D721Med (cell line): ENCODE measurements at regions not wholly inside any gene's neighbourhood (a gene's known extent, or its start where the extent isn't known, plus 50 kb on each side); places are given as distances from the start of the nearest gene placed in this dataset.

Experiments
- DNase-seq: peaks from one replicate; pipeline ENCODE4 v3.0.0; 2011; ENCODE audit warnings: low spot score; ENCODE audit not compliant: insufficient read length
- FAIRE-seq: peaks from 2 replicates; lab custom pipeline; 2011; peaks lifted over from hg19 to GRCh38; lab: Jason Lieb, UNC
- TF ChIP-seq, protein P1 (sequence below): IDR thresholded peaks from 2 replicates; pipeline ENCODE4 v1.5.1; 2012; ENCODE audit warnings: mild to moderate bottlenecking, control low read depth; ENCODE audit not compliant: insufficient read depth; ENCODE audit errors: missing control alignments

DNA sequence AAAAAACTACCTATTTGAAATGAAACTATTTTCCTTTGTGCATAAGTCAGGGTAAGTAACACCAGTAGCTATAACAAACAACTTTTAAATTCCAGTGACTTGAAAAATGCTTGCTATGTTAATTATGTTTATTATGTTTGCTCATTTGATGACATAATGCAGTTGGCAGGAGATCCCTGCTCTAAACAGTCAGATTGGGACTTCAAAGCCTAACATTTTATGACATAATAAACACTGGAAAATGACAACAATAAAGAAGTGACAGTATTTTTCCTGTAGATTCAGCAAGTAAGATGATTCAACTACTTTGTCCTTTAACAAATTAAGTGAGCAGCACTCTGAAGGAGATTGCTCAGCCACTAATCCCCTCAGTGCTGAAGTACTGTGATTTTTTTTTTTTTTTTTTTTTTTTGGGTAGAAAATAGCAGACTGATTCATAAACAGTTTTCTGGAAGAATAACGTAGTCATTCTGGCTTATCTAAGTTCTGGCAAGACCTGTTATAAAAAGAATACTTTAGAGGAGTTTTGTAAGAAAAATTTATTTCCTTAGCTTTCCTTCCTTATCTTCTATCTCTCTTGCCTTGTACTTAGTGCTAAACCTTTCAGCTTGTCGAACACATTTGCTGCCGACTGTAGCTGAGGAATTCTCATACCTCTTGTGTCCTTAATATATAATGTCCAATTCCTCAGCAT is 207.2 kb downstream of the PTGER3 start:
- no peak for FAIRE-seq
- no peak for DNase-seq
- TF ChIP-seq, protein P1, sequence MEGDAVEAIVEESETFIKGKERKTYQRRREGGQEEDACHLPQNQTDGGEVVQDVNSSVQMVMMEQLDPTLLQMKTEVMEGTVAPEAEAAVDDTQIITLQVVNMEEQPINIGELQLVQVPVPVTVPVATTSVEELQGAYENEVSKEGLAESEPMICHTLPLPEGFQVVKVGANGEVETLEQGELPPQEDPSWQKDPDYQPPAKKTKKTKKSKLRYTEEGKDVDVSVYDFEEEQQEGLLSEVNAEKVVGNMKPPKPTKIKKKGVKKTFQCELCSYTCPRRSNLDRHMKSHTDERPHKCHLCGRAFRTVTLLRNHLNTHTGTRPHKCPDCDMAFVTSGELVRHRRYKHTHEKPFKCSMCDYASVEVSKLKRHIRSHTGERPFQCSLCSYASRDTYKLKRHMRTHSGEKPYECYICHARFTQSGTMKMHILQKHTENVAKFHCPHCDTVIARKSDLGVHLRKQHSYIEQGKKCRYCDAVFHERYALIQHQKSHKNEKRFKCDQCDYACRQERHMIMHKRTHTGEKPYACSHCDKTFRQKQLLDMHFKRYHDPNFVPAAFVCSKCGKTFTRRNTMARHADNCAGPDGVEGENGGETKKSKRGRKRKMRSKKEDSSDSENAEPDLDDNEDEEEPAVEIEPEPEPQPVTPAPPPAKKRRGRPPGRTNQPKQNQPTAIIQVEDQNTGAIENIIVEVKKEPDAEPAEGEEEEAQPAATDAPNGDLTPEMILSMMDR: no peak

DNA sequence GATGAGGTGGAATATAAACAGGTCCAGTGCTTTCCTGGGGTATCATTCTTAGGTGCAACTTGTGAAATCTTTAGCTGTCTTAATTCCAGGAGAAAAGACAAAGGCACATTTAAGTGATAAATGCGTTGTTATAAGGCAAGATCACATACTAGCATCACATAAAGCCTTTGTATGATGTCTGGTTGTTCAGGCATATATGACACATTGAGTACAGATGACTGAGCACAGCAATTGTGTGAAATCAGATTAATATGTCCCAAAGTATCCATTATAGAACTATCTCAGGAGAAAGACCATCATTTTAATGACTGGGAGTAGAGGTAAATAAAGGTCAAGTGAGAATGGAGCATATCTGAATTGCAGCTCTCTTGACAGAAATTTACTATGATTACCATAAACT is 205.1 kb downstream of the PTGER3 start:
- TF ChIP-seq, protein P1: no peak
- FAIRE-seq (no peak), DNase-seq (no peak)

DNA sequence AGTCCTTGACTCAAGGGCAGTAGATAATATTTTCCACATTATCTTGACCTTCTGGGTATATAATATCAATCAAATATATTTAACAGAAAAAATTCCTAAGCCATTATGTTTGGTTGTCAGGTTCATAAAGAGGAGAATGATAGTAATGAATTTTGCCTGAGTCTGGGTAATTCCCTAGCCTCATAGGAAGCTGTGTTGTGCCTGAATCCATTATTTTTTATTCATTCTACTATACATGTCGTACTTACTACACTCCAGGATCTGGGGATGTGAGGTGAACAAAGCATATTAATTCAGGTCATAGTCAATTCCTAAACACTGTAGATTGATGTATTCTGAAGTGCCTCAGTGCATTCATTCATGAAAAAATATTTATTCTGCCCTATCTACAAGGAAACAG is 204.2 kb downstream of the PTGER3 start:
- DNase-seq (no peak), FAIRE-seq (no peak)
- TF ChIP-seq, protein P1: no peak

DNA sequence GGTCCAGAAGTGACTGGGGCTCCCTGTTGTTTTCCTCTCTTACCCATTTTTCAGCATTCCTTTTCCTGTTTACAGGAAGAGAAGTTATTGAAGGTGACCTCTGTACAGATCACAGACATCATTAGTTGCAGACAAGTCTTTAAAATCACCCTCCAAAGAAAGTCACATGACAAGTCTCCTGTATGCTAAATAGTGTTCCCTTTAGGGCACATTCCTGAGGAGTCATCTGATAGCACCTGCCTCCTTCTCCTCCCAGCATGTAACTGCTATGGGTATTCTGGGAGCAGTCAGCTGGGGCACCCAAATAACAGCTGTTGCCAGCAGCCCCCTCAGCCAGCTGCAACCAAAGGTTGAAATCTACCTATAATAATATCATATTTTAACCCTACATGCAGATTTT is 200.6 kb downstream of the PTGER3 start:
- DNase-seq (no peak), FAIRE-seq (no peak)
- TF ChIP-seq, protein P1: no peak

DNA sequence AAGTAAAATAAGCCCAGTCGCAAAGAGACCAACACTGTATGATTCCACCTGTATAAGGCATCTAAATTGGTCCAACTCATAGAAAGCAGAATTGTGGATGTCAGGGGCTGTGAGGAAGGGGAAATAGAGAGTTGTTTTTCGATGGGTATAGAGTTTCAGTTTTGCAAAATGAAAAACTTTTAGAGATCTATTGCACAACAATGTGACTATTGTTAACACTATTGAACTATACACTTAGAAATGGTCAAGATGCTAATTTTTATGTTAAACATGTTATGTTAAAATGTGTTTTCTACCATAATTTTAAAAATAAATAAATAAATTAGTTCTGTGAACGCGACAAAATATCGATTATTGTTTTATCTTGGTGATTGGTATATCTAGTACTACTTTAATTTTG is 192.4 kb downstream of the PTGER3 start:
- no peak for FAIRE-seq
- TF ChIP-seq, protein P1: no peak

DNA sequence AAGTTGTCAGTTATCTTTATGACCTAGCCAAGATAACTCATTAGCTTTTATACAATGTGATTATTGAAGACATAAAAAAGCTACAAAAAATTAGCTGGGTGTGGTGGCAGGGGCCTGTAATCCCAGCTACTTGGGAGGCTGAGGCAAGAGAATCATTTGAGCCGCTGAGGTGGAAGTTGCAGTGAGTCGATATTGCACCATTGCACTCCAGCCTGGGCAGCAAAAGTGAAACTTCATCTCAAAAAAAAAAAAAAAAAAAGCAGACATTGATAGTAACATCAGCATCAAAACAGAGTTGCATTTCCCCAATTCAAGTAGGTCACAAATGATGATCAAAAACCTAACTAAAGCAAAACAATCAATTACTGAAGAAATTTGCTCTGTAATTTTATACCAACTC is 191.4 kb downstream of the PTGER3 start:
- FAIRE-seq: no peak
- TF ChIP-seq, protein P1: no peak
- no peak for DNase-seq

More for the DNA sequence above, 192.4 kb downstream of the PTGER3 start:
- no peak for DNase-seq

DNA sequence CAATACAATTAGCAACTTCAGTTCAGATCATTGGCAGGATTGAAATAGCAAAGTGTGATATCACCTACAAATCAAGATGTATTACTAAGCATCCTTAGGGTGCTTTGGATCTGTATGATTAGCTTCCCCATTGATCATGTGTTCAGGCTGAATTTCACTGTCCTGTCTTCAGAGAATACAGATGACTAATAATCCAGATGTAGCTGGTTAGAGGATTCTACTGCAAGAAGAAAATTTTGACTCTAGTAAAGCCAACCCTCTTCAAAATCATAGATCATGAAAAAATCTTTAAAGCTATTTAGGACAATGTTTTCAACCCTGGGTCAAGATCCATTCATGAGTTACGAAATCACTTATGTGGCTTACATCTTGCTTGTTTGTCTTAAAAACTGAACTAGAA is 184.4 kb downstream of the PTGER3 start:
- FAIRE-seq (no peak), DNase-seq (no peak)
- TF ChIP-seq, protein P1: no peak
